Lower lobe of right lung (tissue), 2 donors: ENCODE measurements at regions not wholly inside any gene's neighbourhood (a gene's known extent, or its start where the extent isn't known, plus 50 kb on each side); places are given as distances from the start of the nearest gene placed in this dataset.
"Not testable (repeated sequence)": the region's sequence is repeated elsewhere in the genome, so short reads cannot be mapped to it uniquely, and the experiment has no call there.

Experiments
- ATAC-seq, 2 donors: fragments of 200-7000 bp; cut with Tn5 transposase; one replicate each; pipeline ENCODE4 v1.9.1; 2020 to 2022; ENCODE audit warnings: mild to moderate bottlenecking in 2 of 2, moderate library complexity in 2 of 2
- DNase-seq: peaks from one replicate; pipeline ENCODE4 v3.0.0-alpha.2; 2020
- H3K27ac ChIP-seq: fragments of 200-600 bp; one replicate; pipeline ENCODE4 v1.8.0; 2022
- H3K27me3 ChIP-seq: fragments of 200-600 bp; one replicate; pipeline ENCODE4 v1.8.0; 2022; ENCODE audit warnings: low read depth
- H3K36me3 ChIP-seq: fragments of 200-600 bp; one replicate; pipeline ENCODE4 v1.8.0; 2022; ENCODE audit warnings: mild to moderate bottlenecking
- H3K4me1 ChIP-seq: fragments of 200-600 bp; one replicate; pipeline ENCODE4 v1.8.0; 2022
- H3K4me3 ChIP-seq: fragments of 200-600 bp; one replicate; pipeline ENCODE4 v1.8.0; 2022; ENCODE audit warnings: mild to moderate bottlenecking
- H3K9me3 ChIP-seq: fragments of 200-600 bp; one replicate; pipeline ENCODE4 v1.8.0; 2022
- intact Hi-C: fragments of 100-400 bp; cut with DNase I; formaldehyde crosslinking; loops from one replicate; pipeline ENCODE4 v1.11.0; 2022
- TF ChIP-seq, protein P1 (sequence below): fragments of 200-600 bp; IDR thresholded peaks from one replicate; pipeline ENCODE4 v1.8.0; 2022; ENCODE audit warnings: antibody characterized with exemption, mild to moderate bottlenecking
- donor health status: DM: no; HTN: yes; CAD: no; lungs with severe emphysema.

DNA sequence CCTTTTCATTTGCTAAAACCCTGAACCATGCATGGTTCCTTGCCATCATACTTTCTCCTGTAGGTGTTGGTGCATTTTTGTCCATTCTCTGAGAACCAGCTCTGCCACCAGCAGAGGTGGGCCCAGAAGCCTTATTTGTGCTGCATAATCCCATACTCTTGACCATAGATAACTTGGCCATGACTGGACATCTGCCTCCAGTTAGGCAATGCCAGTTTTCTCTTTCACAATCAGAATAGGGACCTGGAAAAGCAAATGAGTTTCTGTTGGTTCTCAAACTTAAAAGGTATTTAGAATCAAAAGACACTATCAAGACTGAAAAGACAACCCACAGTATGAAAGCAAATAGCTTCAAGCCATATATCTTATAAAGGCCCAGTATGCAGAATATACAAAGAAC is 167.3 kb downstream of the MAIP1 start:
- DNase-seq (no peak), ATAC-seq (no peak)
- Histone ChIP-seq H3K27ac (no peak overlapping the region), H3K4me1 (peaks cover 8% of the 10 kb centered on the region), H3K36me3 (no peaks in the 10 kb centered on the region), H3K9me3 (no peaks in the 10 kb centered on the region), H3K27me3 (no peaks in the 10 kb centered on the region), H3K4me3 (no peak overlapping the region)
- TF ChIP-seq, protein P1, sequence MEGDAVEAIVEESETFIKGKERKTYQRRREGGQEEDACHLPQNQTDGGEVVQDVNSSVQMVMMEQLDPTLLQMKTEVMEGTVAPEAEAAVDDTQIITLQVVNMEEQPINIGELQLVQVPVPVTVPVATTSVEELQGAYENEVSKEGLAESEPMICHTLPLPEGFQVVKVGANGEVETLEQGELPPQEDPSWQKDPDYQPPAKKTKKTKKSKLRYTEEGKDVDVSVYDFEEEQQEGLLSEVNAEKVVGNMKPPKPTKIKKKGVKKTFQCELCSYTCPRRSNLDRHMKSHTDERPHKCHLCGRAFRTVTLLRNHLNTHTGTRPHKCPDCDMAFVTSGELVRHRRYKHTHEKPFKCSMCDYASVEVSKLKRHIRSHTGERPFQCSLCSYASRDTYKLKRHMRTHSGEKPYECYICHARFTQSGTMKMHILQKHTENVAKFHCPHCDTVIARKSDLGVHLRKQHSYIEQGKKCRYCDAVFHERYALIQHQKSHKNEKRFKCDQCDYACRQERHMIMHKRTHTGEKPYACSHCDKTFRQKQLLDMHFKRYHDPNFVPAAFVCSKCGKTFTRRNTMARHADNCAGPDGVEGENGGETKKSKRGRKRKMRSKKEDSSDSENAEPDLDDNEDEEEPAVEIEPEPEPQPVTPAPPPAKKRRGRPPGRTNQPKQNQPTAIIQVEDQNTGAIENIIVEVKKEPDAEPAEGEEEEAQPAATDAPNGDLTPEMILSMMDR, result no peak
- intact Hi-C loops, result no loop called here

DNA sequence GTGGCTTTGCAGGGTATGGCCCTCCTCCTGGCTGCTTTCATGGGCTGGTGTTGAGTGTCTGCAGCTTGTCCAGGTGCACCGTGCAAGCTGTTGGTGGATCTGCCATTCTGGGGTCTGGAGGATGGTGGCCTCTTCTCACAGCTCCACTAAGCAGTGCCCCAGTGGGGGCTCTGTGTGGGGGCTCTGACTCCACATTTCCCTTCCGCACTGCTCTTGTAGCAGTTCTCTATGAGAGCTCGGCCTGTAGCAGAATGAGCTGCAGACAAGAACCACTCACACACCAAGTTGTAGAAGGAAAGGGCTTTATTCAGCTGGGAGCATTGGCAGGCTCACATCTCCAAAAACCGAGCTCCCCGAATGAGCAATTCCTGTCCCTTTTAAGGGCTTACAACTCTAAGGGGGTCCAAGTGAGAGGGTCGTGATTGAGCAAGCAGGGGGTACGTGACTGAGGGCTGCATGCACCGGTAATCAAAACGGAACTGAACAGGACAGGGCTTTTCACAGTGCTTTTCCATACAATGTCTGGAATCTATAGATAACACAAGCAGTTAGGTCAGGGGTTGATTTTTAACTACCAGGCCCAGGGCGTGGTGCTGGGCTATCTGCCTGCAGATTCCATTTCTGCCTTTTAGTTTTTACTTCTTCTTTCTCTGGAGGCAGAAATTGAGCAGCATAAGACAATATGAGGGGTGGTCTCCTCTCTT is 169.4 kb downstream of the MAIP1 start:
- H3K9me3 ChIP-seq, ATAC-seq, intact Hi-C loops, DNase-seq, H3K4me3 ChIP-seq, H3K4me1 ChIP-seq, H3K36me3 ChIP-seq, H3K27me3 ChIP-seq, H3K27ac ChIP-seq: not testable (repeated sequence)

DNA sequence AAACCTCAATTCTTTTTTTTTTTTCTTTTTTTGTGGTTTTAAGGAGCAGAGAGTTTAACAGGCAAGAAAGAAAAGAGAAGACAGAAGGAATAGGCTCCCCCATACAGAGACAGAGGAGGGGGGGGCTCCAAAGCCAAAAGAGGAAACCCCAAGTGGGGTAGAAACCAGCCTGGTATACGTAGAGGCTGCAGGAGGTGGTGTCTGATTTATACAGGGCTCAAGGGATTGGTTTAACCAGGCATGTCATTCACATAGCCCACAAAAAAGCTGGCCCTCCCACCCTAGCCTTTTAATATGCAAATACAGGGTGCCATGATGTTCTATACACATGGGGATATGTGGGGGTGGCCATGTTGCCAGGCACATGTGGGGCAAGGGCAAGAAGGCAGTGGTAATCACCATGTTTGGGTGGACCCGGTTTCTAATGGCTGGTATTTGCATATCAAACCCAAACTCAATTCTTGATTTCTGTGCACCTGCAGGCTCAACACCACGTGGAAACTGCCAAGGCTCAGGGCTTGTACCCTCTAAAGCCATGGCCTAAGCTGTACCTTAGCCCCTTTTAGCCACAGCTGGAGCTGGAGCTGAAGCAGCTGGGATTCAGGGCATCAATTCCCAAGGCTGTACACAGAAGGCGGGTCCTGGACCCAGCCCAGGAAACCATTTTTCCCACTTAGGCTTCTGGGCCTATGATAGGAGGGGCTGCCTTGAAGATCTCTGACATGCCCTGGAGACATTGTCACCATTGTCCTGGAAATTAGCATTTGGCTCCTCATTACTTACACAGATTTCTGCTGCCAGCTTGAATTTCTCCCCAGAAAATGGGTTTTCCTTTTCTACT is 170.3 kb downstream of the MAIP1 start:
- Histone ChIP-seq H3K4me1 (peaks cover 8% of the 10 kb centered on the region), H3K36me3 (no peaks in the 10 kb centered on the region), H3K27ac (no peak overlapping the region), H3K4me3 (no peak overlapping the region), H3K9me3 (no peaks in the 10 kb centered on the region), H3K27me3 (no peaks in the 10 kb centered on the region)
- DNase-seq, result no peak
- TF ChIP-seq, protein P1, result no peak
- intact Hi-C loops, result no loop called here
- no peak for ATAC-seq

DNA sequence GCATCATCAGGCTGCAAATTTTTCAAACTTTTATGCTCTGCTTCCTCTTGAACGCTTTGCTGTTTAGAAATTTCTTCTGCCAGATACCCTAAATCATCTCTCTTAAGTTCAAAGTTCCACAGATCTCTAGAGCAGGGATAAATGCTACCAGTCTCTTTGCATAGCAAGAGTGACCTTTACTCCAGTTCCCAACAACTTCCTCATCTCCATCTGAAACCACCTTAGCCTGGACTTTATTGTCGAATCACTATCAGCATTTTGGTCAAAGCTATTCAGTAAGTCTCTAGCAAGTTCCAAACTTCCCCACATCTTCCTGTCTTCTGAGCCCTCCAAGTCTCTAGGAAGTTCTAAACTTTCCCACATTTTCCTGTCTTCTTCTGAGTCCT is 170.9 kb downstream of the MAIP1 start:
- H3K27ac ChIP-seq, ATAC-seq, intact Hi-C loops, H3K9me3 ChIP-seq, DNase-seq, H3K4me1 ChIP-seq, H3K36me3 ChIP-seq, H3K27me3 ChIP-seq, H3K4me3 ChIP-seq: not testable (repeated sequence)

DNA sequence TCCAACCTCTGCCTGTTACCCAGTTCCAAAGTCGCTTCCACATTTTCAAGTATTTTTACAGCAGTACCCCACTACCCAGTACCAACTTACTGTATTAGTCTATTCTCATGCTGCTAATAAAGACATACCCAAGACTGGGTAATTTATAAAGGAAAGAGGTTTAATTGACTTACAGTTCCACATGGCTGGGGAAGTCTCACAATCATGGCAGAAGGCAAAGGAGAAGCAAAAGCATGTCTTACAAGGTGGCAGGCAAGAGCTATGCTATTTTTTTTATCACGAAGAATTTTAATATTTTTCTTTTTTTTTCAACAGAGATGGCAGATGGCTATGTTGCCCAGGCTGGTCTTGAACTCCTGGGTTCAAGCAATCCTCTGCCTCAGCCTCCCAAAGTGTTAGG is 171.3 kb downstream of the MAIP1 start:
- intact Hi-C loops, H3K36me3 ChIP-seq, H3K27me3 ChIP-seq, H3K9me3 ChIP-seq, H3K4me3 ChIP-seq, ATAC-seq, H3K27ac ChIP-seq, H3K4me1 ChIP-seq, DNase-seq: not testable (repeated sequence)

DNA sequence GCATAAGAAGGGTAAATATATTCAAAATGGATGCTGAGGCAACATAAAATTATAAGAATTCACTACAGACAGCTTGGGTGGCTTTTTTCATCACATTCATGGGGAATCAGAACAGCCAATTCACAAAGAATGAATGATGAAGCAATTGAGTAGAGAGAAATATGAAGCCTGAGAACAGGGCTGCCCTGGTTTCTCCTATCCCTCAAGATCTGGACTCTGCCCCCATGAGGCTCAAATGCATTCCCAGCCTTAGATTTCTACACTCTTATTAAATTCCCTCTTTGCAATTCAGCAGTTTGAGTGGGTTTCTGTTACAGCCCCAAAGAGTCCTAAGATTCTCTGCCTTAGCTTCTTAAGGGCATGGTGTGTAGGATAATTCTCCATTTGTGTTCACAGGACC is 172.5 kb downstream of the MAIP1 start:
- intact Hi-C loops, result no loop called here
- DNase-seq, result no peak
- H3K27me3 ChIP-seq, result no peaks in the 10 kb centered on the region
- TF ChIP-seq, protein P1, result no peak
- no peak for ATAC-seq
- H3K4me3 ChIP-seq, result no peak overlapping the region
- H3K9me3 ChIP-seq, result no peaks in the 10 kb centered on the region
- peaks cover 8% of the 10 kb centered on the region for H3K4me1 ChIP-seq
- no peak overlapping the region for H3K27ac ChIP-seq
- H3K36me3 ChIP-seq, result no peaks in the 10 kb centered on the region

DNA sequence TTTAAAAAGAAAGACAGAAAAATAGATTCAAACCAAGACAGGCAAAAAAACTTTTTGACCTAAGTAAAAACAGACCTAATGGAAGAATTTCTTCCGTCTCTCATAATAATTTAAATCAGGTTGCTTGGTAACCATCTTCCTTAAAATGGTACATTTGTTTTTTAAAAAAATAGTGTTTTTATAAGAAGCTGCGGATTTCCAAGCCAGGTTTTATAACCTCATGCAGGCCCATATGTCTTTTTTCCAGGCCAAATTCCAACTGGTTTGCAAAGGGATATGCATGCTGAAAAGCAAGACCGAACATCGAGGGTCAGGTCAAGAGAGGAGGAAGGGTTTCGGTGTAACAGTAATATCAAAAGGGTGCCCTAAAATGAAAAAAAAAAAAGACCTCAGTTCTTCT is 172.9 kb downstream of the MAIP1 start:
- Histone ChIP-seq H3K9me3 (no peaks in the 10 kb centered on the region), H3K4me3 (no peak overlapping the region), H3K4me1 (peaks cover 8% of the 10 kb centered on the region), H3K27ac (no peak overlapping the region), H3K27me3 (no peaks in the 10 kb centered on the region), H3K36me3 (no peaks in the 10 kb centered on the region)
- ATAC-seq (no peak), DNase-seq (no peak)
- intact Hi-C loops, result no loop called here
- TF ChIP-seq, protein P1, result no peak
